NCI-H146 treated with DMSO at 0.1 percent for 48 hours (cell line): ENCODE measurements at regions not wholly inside any gene's neighbourhood (a gene's known extent, or its start where the extent isn't known, plus 50 kb on each side); places are given as distances from the start of the nearest gene placed in this dataset.

Source experiments
- DNase-seq: peaks from one replicate; lab custom pipeline; 2025; ENCODE audit not compliant: unreplicated experiment; lab: John Stamatoyannopoulos, UW

DNA sequence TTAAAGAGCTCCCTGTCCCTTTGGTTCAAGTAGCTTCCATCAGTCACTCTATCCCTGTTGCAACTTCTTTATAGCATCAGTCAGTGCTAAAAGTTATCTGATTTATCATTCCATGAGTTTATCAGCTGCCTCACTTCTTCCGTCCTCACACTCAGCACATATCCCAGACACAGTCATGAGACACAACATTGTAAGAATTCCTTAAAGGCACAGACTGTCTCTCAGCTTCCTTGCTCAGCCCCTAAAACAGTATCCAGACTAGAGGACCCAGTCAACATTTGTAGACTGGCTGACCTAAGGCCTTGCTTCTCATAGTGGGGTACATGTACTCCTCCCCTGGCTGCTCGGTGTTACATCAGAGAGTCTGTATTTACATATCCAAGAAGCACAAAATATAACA, 164.9 kb upstream of the ADGRL2 start:
- no peak for DNase-seq

DNA sequence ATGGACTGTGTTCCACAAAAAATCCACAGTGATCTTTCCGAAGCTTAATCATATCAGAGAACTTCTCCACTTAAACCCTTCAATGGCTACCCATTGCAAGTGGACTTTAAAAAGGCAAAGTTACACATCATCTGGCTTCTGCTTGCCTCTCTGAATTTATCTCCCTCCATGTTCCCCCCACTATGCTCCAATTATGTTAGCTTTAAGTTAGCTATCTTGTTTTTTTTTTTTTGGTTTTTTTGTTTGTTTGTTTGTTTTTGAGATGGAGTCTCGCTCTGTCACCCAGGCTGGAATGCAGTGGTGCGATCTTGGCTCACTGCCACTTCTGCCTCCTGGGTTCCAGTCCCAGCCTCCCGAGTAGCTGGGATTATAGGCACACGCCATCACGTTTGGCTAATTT, 166.4 kb upstream of the ADGRL2 start:
- no peak for DNase-seq

DNA sequence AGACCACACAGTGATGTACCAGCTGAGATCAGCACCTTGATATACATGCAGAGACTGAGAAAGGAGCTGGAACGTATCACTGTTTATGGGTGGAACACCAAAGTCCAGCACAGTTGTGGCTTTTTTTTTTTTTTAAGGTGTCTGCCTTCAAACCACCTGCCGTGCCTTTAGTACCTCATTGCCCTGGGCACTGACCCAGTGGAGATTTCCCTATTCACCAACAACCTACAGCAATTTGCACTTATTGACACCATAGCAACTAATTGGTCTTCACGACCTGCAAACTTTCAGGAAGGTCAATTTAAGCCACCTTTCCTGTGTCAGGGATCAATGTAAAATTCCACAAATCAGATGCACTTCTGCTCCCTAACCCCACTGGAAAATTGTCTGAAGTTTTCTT, 181.6 kb upstream of the ADGRL2 start:
- DNase-seq: peak; percentile 90

DNA sequence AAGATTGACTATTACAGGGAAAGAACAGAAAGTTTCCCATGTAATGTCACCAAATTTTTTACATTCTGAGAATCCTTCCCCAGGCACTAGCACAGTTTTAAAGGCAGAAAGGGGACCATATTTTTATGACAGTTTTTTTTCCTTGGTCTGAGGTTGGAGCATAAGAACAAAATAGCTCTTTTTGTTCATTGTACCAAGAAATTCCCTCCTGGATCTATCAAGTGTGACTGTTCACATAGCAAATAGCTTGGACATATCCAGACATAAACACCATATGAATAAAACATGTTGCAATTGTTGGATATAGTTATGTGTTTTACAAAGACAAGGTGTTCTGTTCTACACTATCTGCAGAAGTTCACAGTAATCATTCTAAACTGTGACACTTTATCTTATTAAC, 182.4 kb upstream of the ADGRL2 start:
- DNase-seq: no peak

DNA sequence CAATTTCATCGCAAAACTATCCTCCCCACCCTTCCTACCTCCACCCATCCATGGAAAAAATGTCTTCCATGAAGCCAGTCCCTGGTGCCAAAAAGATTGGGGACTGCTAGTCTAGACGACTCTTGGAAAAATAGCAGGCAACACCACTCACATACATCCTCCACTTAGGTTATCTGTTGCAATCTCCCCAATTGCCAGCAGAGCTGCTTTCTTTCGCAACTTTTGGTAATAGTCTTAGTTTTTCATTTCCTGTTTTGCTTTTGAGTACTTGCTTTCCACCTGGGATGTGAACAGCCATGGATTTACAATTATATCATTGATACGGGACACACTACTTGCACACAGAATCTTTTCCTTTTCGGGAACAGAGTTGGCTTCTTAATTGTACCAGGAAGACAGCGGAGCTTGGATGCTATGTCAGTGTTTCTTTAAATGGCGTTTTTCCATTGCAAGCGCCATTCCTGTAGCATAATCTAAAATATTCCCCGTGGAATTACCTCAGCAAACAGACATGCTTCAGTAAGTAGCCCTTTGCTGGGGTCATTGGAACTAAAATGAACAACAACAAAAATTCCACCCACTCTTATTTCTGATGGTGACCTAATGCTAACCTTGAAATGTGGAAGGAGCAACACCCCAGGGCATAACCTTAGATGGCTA, 183.3 kb upstream of the ADGRL2 start:
- DNase-seq: no peak

DNA sequence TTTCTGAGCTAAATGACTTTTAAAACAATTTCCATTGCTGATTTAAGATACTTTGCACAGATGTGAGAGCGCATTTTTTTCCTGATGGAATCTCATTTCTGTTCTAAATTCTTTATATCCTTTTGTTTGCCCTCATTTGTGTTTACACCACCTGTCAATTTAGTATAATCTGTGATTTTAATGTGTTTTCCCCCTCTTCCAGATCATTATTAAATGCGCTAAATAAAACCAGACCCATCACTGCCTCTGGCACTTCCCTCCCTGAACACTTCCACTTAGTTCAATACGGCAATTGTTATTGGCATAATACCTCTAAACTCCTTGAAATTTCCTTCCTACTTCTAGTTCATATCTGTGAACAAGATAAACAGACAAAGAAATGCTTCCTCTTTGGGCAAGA, 186.9 kb upstream of the ADGRL2 start:
- no peak for DNase-seq

DNA sequence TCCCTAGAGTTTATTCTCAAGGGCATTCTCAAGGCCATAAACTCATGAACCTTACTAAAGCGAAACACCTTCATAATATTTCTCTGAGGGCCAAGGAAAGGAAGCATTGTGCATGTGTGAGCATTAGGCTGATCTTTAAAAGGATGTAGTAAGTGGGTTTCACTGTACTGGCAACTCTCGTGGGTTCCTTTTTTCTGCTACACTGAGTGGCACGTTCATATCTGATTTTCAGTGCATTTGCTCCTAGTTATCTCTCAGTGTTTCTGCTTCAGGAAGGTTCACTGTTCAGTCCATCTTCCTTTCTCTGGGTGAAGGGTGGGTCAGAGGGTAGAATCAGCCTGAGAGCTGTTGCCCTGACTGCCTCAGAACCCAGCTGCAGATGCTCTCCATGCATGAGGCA, 192.8 kb upstream of the ADGRL2 start:
- DNase-seq: no peak

DNA sequence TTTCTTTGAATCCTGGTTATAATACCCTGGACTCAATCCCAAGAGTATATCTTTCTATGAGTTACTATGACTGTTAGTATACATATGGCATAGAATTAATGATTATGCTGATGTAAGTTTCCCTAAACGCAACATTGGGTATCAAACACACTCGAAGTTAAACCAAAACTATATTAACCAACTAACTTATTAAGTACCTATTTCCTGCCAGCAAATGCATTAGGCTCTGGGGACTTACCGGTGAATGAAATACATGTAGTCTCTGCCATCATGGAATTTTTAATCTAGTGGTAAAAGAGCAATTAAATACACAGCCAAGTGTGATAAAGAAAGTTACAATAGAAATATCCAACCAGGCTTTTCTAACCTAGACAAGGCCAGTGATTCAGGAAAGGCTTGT, 193.6 kb upstream of the ADGRL2 start:
- DNase-seq: no peak

DNA sequence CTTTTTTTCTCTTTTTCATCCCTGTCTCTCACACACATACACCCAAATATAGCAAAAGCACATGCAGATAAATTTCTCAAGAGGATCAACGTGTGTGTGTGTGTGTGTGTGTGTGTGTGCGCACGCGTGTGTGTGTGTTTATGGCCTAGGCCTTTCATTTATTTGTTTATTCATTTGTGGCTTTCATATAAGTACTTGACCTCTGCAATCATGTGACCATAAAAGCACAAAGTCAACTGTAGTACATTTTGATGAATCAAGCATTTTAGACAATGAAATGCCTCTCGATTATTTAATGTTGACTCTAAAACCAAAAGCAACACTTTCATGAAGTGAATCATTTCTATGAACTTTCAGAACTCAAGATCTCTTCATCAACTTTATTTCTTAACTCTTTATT, 194.1 kb upstream of the ADGRL2 start:
- DNase-seq: no peak

DNA sequence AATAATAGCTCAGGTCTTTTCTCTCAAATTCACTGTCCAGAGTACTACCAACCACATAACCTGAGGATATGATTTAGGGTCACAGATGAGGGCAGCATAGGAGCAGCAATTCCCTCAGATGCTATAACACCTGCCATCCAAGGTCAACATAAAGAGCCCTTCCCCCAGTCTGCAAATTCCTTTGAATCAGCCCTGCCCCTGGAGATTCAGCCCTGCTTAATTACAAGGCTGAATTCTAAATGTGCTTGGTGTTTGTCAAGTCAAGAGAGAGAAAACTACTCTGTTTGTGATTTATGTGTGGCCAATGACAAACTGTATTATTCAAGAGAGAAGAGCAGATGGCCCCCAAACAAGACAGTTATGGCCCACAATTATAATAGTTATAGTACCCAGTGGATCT, 195.7 kb upstream of the ADGRL2 start:
- no peak for DNase-seq

DNA sequence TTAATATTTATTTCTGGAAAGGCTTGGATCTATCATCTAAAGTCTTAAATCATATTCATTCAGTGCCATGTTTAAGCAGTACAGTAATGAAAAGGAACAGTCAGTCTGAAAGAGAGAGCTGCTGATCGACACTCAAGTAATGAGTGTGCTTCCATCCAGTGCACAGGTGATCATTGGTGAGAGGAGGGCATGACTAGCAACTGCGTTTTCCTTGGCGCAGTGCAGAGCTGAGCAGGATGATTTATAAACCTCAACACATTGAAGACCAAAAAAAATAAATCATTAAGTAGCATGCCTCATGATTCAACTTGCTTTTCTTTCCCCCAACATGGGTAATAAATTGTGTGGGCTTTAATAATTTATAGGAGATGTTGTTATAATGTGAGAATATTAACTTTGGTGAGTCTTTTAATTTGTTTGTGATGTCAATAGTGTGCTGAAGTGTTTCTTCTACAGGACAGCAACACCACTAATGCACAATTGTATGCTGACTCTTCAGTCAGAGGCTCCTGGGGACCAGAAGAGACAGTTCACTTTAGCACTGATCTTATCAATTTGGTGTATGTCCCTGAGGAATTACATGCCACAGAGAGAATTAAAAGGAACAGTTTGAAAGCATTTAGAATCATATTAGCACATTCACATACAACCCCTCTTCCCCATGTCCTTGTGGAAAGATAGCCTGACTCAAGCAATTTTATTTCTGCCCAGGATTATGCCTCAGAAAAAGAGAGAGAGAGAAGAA, 199.7 kb upstream of the ADGRL2 start:
- no peak for DNase-seq

DNA sequence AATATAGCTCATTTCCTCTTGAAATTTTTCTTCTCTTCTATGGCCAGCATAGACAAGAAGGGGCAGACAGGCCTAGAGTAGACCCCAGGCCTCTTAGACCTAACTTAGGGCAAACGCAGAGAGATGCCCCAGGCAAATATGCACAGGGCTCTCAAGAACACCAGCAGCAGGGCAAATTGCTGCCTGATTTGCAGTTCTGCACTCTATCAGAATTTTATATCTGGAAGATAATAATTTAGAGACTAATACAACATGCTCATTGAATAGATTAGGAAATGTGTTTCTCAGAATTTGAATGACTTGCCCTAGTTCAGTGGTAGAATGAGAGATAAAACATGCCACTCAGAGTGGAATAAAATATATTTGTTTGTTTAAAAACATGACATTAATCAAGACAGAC, 200.4 kb upstream of the ADGRL2 start:
- DNase-seq: no peak

DNA sequence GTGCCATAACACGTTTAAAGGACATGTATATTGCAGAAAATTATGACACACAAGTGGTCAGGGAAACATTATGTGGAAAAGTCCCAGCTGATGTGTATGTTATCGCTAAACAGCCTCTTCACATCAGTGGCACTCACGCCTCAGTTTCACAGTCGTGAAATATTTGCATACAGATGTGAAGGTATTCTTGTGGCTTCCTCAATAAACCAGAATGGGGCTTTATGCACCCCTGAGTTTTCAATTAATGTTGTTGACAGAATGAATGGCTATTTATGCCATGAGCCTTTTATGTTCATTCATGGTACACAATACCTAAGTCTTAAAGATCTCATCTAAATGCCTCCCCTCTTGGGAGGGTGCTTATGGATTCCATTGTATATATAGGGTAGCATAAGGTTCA, 202.1 kb upstream of the ADGRL2 start:
- no peak for DNase-seq

DNA sequence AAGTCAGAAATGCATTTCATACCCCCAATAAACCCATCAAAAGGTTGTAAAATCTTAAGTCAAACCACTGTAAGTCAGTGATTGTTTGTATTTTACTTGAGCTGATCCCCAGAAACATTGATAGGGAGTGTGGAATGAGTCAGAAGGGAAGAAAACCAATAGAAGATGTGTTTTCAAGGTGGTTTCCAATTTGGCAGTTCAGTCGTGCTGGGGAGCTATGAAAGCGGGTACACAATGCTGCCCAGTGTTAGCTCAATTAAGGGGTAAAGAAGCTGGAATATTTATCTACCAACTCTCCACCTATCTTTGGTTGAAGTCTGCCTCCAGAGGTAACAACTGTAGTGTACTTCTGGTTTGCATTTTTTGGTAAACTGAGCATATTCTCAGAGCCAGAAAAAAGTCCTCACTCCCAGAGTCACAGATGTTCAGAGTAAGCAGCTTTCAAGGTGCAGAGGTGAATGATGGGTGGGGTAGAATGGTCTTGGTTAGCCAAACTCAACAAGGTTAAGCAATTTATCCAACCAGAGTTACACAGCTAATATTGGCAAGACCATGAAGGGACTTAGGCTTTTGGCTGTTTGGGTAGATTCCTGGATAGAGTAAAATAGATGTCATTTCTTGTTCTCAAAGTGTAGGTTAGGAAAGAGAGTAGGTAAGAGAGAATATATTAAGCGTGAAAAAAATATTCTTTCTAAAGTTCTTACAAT, 202.9 kb upstream of the ADGRL2 start:
- DNase-seq: no peak

DNA sequence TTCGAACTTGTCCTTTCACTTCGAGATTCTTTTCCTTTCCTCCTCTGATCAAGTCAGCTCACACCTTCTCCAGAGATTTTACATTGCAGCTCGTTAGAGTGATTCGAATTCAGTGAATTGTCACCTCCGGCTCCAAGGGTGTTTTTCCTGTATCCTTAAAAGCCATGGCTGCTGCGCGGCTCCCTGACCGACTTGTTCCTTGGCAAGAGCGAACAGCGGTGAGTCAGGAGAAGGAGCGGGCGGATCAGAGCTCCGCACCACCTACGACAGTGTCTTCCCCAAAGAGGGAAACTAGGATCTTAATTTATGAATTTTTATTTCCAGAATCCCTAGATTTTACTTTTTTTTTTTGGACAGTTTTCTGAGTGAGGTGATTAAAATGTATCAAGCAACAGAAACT, 204.4 kb upstream of the ADGRL2 start:
- DNase-seq: no peak

DNA sequence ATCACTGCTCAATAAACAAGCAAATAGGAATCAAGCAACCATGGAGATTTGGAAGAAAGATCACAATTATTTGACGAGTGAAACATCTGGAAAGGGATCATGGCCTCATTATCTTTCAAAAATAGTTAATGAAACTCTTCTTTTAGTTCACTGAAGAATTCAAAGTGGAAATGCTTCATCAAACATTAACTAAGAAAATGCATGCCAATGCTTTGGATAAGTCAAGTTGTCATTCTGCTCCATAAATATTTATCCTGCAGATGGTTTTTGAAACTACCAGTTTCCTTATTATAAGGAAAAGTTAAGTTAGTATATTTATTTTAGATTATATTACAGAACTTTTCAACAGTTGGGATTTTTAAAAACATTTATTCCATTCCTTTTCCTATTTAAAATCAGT, 206.5 kb upstream of the ADGRL2 start:
- DNase-seq: no peak

DNA sequence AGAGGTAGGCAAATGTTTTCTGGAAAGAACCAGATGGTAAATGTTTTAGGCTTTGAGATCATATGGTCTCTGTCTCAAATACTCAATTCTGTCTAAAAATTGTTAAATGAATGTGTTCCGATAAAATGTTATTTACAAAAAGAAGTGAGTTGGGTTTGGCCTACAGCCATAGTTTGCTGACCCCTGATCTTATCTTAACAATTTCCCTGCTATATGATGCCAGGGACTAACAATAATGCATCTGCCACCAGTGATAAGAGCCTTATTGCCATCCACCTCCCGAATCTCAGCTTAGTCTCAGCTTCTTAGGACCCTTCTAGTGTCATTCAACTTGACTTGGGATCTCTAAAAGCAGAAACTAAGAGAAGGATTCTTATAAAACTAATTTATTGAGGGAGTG, 208.5 kb upstream of the ADGRL2 start:
- no peak for DNase-seq

DNA sequence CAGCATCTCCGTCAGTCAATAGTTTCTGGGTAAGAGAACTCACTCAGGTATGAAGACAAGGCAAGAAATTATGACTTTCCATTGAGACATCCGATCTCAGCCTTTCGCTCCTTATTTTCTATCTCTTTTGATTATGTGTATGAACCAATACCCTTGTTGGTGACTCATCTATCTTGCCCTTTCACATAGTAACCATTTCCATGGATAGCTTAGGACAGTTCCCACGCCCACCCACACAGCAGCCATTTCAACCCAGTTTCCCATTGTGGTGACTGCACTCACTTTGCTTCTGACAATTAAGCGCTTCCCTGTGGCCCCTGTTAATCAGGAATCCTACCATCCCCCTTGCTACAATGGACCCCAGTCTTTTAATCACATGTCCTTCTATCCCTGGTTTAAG, 210.6 kb upstream of the ADGRL2 start:
- DNase-seq: no peak

DNA sequence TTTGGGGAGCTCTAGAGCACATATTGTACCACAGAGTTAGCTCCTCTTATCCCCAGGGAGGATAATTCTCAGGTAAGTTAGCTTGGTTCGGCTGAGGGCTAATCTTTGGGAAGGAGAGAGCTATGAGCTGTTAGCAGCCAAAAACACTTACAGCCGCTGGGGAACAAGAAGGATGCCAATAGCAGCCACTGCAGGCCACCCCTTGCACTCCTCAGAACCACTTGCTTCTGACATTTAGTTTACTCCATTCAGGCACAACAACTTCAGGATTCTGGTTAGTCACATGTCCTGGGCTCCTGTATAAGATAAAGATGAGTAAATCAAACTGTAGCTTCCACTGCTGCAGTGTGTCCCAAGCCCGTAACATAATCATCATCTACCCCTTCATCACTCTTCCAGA, 212.6 kb upstream of the ADGRL2 start:
- DNase-seq: no peak

DNA sequence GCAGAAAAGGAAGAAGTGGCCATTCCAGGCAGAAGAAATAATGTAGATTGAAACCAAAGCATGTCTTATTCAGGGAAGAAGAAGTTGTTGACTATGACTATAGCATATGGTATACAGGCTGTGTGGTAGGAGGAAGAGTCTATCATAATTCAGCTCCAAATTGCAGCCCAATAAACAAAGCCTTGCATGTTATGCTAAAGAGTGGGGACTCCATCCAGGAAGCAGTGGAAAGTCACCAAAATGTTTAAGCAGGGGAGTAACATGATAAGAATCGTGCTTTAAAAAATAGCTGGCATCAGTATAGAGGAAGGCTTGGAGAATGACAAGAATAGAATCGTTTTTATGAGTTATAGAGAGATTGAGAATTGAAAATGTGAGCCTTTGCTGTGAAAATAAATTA, 213.3 kb upstream of the ADGRL2 start:
- DNase-seq: no peak

DNA sequence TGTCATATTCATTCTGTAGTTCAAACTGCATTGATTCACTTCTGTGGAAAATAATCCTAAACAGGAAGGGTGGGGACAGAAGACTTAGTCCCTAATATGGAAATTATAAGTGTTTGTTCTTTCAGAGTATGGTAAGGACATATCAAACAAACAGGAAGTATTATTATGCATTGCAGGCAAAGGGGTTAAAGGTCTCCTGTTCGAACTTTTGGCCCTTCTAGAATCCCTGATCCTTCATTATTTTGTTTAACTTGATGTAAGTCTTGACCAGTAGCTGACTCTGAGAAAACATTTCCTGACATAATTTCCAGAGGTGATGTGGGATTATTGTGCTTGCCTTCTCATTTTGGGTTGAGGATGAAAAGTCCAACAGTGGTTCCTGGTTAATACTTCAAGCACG, 215.4 kb upstream of the ADGRL2 start:
- no peak for DNase-seq

DNA sequence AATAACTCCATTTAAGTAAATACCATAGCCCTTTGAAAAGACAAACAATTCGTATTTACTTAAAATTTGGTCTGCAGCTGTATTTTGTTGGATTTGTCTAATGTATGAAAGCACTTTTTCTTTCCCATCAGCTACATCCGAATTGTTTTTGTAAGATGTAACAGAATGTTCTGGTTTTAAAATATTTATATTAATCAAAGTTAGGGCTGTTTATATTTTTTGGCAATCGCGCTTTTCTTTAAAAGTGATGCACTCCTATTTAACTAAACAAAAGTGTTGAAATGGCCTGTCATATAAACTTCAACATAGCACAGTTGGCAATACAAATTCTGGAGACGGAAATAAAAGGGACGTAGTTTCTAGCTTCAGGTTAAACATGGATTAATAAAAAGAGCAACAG, 216.3 kb upstream of the ADGRL2 start:
- no peak for DNase-seq
